Kidney epithelial cell (primary cell): ENCODE measurements at regions not wholly inside any gene's neighbourhood (a gene's known extent, or its start where the extent isn't known, plus 50 kb on each side); places are given as distances from the start of the nearest gene placed in this dataset.

Source experiments
- DNase-seq: peaks from one replicate; pipeline ENCODE4 v3.0.0-alpha.2; 2010; ENCODE audit warnings: low read depth
- H3K27me3 ChIP-seq: 2 replicates; pipeline ENCODE4 v1.6.0; 2011; ENCODE audit warnings: low read length; ENCODE audit not compliant: control insufficient read depth, insufficient read depth
- H3K36me3 ChIP-seq: 2 replicates; pipeline ENCODE4 v1.5.1; 2011; ENCODE audit warnings: low read length; ENCODE audit not compliant: control insufficient read depth, insufficient read depth
- H3K4me3 ChIP-seq: 2 replicates; pipeline ENCODE4 v1.5.1; 2011; ENCODE audit warnings: low read depth, mild to moderate bottlenecking, control low read depth, low read length
- CTCF ChIP-seq: IDR thresholded peaks from 2 replicates; pipeline ENCODE4 v1.5.1; 2011; ENCODE audit warnings: mild to moderate bottlenecking, moderate library complexity, low read length, control low read depth, inconsistent platforms; ENCODE audit not compliant: insufficient read depth, poor library complexity, severe bottlenecking

- H3K4me3 ChIP-seq = no peak overlapping the region
- DNase-seq = no peak
- no peak for TF ChIP-seq CTCF
- no peaks in the 10 kb centered on the region for H3K36me3 ChIP-seq
- no peaks in the 10 kb centered on the region for H3K27me3 ChIP-seq
These were observed 290.2 kb upstream of the RGMB start for GRCh38 chr5:98483301-98483685.

DNA sequence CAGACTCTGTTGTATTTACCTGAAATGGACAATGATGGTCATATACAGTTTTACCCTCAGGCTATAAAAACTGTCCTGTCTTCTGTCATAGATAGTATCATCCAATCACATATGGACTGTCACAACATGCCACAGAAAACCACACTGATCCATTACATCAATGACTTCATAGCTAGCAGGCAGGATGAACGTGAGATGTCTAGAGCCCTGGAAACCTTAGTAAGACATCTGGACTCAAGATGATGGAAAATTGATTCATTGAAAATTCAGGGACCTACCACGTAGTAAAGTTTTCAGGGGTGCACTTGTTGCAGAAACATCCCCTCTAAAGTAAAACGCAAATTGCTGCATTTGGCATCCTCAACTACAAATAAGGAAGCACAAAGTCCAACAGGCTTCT lies 284.4 kb upstream of the RGMB start:
- no peaks in the 10 kb centered on the region for H3K36me3 ChIP-seq
- DNase-seq = no peak
- no peak for TF ChIP-seq CTCF
- H3K4me3 ChIP-seq = no peak overlapping the region
- no peaks in the 10 kb centered on the region for H3K27me3 ChIP-seq

DNA sequence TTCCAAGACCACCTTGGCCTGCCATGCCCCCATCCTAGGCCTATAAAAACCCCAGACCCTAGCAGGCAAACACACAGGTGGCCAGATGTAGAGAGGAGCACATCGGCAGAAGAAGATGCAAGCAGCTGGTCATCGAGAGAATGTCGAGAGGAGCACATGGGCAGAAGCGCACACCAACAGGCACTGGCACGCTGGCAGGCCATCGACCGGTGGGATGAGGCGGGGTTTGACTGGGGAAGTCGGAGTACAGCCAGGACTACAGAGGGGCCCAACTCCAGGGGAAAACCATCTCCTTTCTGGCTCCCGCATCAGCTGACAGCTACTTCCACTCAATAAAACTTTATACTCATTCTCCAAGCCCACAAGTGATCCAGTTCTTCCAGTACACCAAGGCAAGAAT lies 283.1 kb upstream of the RGMB start:
- no peaks in the 10 kb centered on the region for H3K36me3 ChIP-seq
- H3K4me3 ChIP-seq = no peak overlapping the region
- no peaks in the 10 kb centered on the region for H3K27me3 ChIP-seq
- TF ChIP-seq CTCF = no peak
- DNase-seq = no peak

- no peaks in the 10 kb centered on the region for H3K27me3 ChIP-seq
- no peak overlapping the region for H3K4me3 ChIP-seq
- no peaks in the 10 kb centered on the region for H3K36me3 ChIP-seq
- no peak for TF ChIP-seq CTCF
- DNase-seq = no peak
These were observed 281.2 kb upstream of the RGMB start for GRCh38 chr5:98492258-98492657.

DNA sequence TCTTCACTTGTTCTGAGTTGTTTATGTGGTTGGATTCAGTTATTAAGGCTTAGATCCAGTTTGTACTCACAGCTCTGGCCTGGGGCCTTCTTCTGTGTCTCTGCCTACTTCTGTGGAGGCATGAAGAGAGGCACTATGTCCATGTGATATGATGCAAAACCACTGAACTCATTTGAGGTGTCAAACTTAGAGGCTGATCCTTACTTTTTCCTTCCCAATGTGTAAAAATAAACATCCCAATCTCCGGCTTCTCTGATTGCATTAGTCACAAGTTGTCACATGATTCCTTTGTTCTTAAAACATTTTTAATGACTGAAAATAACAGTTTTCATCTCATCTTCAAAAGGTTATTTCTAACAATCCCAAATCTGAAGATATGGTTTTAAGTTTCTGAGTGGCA lies 276.0 kb upstream of the RGMB start:
- no peaks in the 10 kb centered on the region for H3K36me3 ChIP-seq
- no peak overlapping the region for H3K4me3 ChIP-seq
- no peak for DNase-seq
- H3K27me3 ChIP-seq = no peaks in the 10 kb centered on the region
- TF ChIP-seq CTCF = no peak

DNA sequence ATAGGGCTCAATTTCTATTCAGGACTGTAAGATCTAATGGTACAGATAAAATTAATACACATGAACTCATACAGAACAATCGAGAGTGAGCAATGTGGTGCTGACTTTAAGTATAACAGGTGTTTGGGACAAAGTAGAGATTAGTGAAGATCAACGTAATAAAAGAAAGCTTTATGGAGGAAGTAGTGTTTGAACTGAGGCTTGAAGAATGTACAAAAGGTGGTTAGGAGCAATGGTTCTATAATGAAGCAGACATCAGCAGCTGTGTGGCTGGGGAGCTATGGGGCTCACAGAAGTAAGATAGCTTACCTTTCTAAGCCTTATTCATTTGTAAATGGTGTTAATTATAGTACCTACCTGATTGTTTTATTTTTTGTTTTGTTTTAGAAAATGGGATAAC lies 275.4 kb upstream of the RGMB start:
- Histone ChIP-seq H3K36me3 (no peaks in the 10 kb centered on the region), H3K4me3 (no peak overlapping the region), H3K27me3 (no peaks in the 10 kb centered on the region)
- TF ChIP-seq CTCF = no peak
- DNase-seq = no peak
